ENCODE measurements at regions not wholly inside any gene's neighbourhood (a gene's known extent, or its start where the extent isn't known, plus 50 kb on each side); places are given as distances from the start of the nearest gene placed in this dataset.

DNA sequence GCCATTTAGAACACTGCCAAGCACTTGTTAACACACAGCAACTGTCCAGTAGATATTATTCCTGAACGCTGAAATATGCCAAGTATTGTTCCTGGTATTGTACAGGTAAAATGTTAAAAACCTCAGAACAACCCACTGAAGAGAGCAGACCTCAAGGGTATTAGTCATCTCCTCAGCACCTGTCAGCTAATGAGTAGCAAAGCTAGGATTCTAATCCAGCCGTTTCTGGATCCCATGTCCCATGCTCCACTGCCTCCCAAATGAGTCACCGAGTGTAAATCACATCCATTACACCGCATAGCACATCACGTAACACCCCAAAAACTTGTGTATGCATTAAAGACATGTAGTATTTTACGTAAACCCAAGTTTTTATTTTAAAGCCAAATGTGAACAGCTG lies 705.4 kb upstream of the TENM4 start:
- intact Hi-C loops (cut with DNase I; ENCODE audit: low total_unique reads) = no loop called here
- WGBS, 2 donors = 90 to 91% methylated on average over 6 of the region's 6 CpGs
- DNase-seq = no peak

DNA sequence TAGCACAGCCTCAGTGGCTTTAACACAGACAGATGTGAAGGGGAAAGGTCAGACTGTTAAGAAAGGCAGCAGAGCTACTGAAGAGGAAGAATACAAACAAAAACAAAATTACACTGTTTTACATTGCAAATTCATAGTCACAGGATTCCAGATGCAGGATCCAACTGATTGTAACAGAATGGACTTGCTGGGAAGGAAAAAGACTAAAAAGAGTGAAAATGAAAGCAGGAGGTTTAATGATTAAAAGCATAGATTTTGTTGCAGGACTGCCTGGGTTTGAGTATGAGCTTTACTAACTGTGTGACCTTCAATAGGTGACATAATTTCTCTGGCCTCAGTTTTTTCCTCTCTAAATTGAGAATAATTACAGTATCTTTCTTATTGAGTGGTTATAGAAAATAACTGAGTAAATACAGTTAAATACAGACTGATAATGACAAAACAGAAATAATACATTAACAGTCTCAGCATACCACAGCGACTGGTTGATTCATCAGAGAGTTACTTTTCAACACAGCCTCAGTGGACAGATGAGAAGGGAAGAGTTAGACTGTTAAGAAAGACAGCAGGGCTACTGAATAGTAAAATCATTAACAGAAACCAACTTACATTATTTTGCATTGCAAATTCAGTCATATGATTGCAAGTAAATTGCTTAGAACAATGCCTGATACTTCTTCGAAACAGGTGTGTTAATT lies 704.2 kb upstream of the TENM4 start:
- Histone ChIP-seq H3K27me3 (no peaks in the 10 kb centered on the region), H3K9me3 (no peaks in the 10 kb centered on the region), H3K27ac (no peak overlapping the region), H3K4me3 (no peak overlapping the region), H3K4me1 (no peaks in the 10 kb centered on the region), H3K36me3 (ENCODE audit: low read depth, missing control alignments) (no peaks in the 10 kb centered on the region)
- intact Hi-C loops (cut with DNase I; ENCODE audit: low total_unique reads) = no loop called here
- TF ChIP-seq CTCF (IDR thresholded peaks at IDR 0.05) (no peak), POLR2A (IDR thresholded peaks at IDR 0.05) (no peak)
- DNase-seq = no peak
- 77 to 85% methylated on average over 2 of the region's 2 CpGs for WGBS, 2 donors

More for the DNA sequence above, 705.4 kb upstream of the TENM4 start:
- H3K27ac ChIP-seq = no peak overlapping the region
- no peaks in the 10 kb centered on the region for H3K4me1 ChIP-seq
- H3K4me3 ChIP-seq = no peak overlapping the region
- H3K9me3 ChIP-seq = no peaks in the 10 kb centered on the region
- H3K36me3 ChIP-seq (ENCODE audit: low read depth, missing control alignments) = no peaks in the 10 kb centered on the region
- TF ChIP-seq POLR2A (IDR thresholded peaks at IDR 0.05) = no peak
- TF ChIP-seq CTCF (IDR thresholded peaks at IDR 0.05) = no peak
- no peaks in the 10 kb centered on the region for H3K27me3 ChIP-seq

DNA sequence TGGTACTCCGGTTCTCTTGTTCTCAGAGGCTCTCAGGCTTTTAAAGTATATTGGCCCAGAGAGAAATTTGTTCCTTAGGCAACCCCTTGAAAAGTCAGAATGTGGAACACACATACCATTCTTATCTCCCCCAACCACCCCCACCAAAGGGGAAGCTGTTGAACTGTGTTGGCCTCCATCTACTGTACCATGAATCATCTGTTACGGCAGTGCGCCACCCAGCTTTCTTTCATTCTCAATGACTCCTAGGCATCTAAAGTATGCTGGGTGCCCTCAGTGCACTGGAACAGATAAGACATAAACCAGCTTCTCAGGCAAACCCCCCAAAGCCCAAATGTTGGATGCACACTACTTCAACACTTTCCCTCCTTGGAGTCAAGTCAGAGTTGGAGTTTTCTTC lies 696.2 kb upstream of the TENM4 start:
- no peaks in the 10 kb centered on the region for H3K9me3 ChIP-seq
- WGBS, 2 donors = 87 to 94% methylated on average over 3 of the region's 3 CpGs
- H3K27ac ChIP-seq = no peak overlapping the region
- H3K27me3 ChIP-seq = no peaks in the 10 kb centered on the region
- intact Hi-C loops (cut with DNase I; ENCODE audit: low total_unique reads) = no loop called here
- DNase-seq = no peak
- TF ChIP-seq CTCF (IDR thresholded peaks at IDR 0.05) (no peak), POLR2A (IDR thresholded peaks at IDR 0.05) (no peak)
- H3K36me3 ChIP-seq (ENCODE audit: low read depth, missing control alignments) = no peaks in the 10 kb centered on the region
- no peak overlapping the region for H3K4me3 ChIP-seq
- no peaks in the 10 kb centered on the region for H3K4me1 ChIP-seq

DNA sequence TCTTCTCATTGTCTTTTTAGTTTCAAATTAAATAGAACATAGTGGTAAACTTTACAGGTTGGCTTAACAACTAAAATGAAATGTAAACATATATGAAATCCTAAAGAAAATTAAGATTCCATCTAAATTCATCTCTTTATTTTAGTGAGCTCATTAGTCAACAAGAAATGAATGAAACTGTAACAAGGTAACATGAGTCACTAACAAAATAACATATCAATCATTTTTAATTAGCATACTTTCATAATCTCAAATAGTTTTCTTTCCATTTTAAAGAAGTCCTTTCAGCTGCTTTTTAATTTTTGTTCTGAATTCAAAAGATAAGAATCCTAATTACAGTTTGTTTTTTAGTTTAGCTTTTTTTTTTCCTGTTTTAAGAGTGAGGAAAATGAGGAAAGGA lies 688.6 kb upstream of the TENM4 start:
- no peak overlapping the region for H3K27ac ChIP-seq
- H3K27me3 ChIP-seq = no peaks in the 10 kb centered on the region
- no peaks in the 10 kb centered on the region for H3K36me3 ChIP-seq (ENCODE audit: low read depth, missing control alignments)
- TF ChIP-seq POLR2A (IDR thresholded peaks at IDR 0.05) = no peak
- no peak for TF ChIP-seq CTCF (IDR thresholded peaks at IDR 0.05)
- no peaks in the 10 kb centered on the region for H3K9me3 ChIP-seq
- intact Hi-C loops (cut with DNase I; ENCODE audit: low total_unique reads) = no loop called here
- H3K4me1 ChIP-seq = no peaks in the 10 kb centered on the region
- no peak for DNase-seq
- no peak overlapping the region for H3K4me3 ChIP-seq

- intact Hi-C loops (cut with DNase I; ENCODE audit: low total_unique reads) = no loop called here
- TF ChIP-seq CTCF (IDR thresholded peaks at IDR 0.05) (no peak), POLR2A (IDR thresholded peaks at IDR 0.05) (no peak)
- no peak overlapping the region for H3K4me3 ChIP-seq
- no peaks in the 10 kb centered on the region for H3K36me3 ChIP-seq (ENCODE audit: low read depth, missing control alignments)
- H3K4me1 ChIP-seq = no peaks in the 10 kb centered on the region
- no peaks in the 10 kb centered on the region for H3K9me3 ChIP-seq
- H3K27ac ChIP-seq = no peak overlapping the region
- no peak for DNase-seq
- H3K27me3 ChIP-seq = no peaks in the 10 kb centered on the region
- 48 to 65% methylated on average over 2 of the region's 2 CpGs for WGBS, 2 donors
Observed at GRCh38 chr11:80122211-80122610, 681.4 kb upstream of the TENM4 start.
